GM21576 (cell line): ENCODE measurements at regions not wholly inside any gene's neighbourhood (a gene's known extent, or its start where the extent isn't known, plus 50 kb on each side); places are given as distances from the start of the nearest gene placed in this dataset.

Source experiments
- ATAC-seq: cut with Tn5 transposase; IDR thresholded peaks from one replicate; pipeline ENCODE4 v1.9.1; 2021; ENCODE audit warnings: mild to moderate bottlenecking, moderate library complexity; ENCODE audit not compliant: unreplicated experiment

GRCh38 chr11:59263225-59263894, 50.6 kb upstream of the MPEG1 start:
- ATAC-seq: no peak
